Osteocyte (in vitro differentiated cells): ENCODE measurements at regions not wholly inside any gene's neighbourhood (a gene's known extent, or its start where the extent isn't known, plus 50 kb on each side); places are given as distances from the start of the nearest gene placed in this dataset.
"Not testable (repeated sequence)": the region's sequence is repeated elsewhere in the genome, so short reads cannot be mapped to it uniquely, and the experiment has no call there.

ENCODE experiments used
- DNase-seq: peaks from one replicate; pipeline ENCODE4 v3.0.0; 2021; ENCODE audit warnings: mixed read lengths; ENCODE audit not compliant: unreplicated experiment; ENCODE audit errors: extremely low spot score
- H3K27ac Mint-ChIP-seq: one replicate; pipeline ENCODE4 v1.8.0; 2021; ENCODE audit warnings: mild to moderate bottlenecking, mixed read lengths; ENCODE audit not compliant: unreplicated experiment
- H3K27me3 Mint-ChIP-seq: one replicate; pipeline ENCODE4 v1.8.0; 2021; ENCODE audit warnings: mixed read lengths; ENCODE audit not compliant: unreplicated experiment
- H3K36me3 Mint-ChIP-seq: one replicate; pipeline ENCODE4 v1.8.0; 2021; ENCODE audit warnings: mixed read lengths; ENCODE audit not compliant: unreplicated experiment
- H3K4me1 Mint-ChIP-seq: one replicate; pipeline ENCODE4 v1.8.0; 2021; ENCODE audit warnings: mixed read lengths; ENCODE audit not compliant: unreplicated experiment
- H3K4me3 Mint-ChIP-seq: one replicate; pipeline ENCODE4 v1.8.0; 2021; ENCODE audit warnings: mild to moderate bottlenecking, moderate library complexity, mixed read lengths; ENCODE audit not compliant: unreplicated experiment
- H3K9me3 Mint-ChIP-seq: one replicate; pipeline ENCODE4 v1.8.0; 2021; ENCODE audit warnings: mixed read lengths; ENCODE audit not compliant: unreplicated experiment

GRCh38 chr16:29267891-29268290 lies 138.6 kb downstream of the NPIPB11 start:
- DNase-seq, H3K27me3 Mint-ChIP-seq, H3K9me3 Mint-ChIP-seq, H3K36me3 Mint-ChIP-seq, H3K4me3 Mint-ChIP-seq: not testable (repeated sequence)
- peaks cover 54% of the 10 kb centered on the region for H3K4me1 Mint-ChIP-seq
- peak overlapping the region; percentile 50 for H3K27ac Mint-ChIP-seq

GRCh38 chr16:29267055-29267619 lies 139.4 kb downstream of the NPIPB11 start:
- Mint-ChIP-seq H3K27ac (peak overlapping the region; percentile 88), H3K4me1 (peaks cover 61% of the 10 kb centered on the region)
- DNase-seq, H3K9me3 Mint-ChIP-seq, H3K27me3 Mint-ChIP-seq, H3K4me3 Mint-ChIP-seq, H3K36me3 Mint-ChIP-seq: not testable (repeated sequence)

DNA sequence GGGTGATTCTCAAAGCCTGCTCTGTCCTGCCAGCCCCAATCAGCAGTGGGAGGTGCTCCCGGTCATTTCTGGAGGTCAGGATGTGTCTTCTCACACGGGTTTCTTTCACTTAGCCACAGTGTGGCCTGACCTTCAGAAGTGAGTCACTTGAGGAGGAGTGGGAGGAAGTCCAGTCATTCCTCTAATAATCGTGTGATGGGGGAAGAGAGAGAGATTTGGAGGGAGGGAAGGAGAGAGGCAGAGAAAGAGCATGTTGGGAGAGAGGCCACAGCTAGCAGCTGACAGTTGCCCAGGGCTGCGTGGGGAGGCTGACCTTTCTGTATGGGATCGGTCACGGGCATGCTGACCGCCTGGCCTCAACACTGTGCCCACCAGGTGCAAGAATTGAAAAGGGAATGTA lies 139.9 kb downstream of the NPIPB11 start:
- H3K27ac Mint-ChIP-seq, result peak overlapping the region; percentile 88
- not testable (repeated sequence) for H3K27me3 Mint-ChIP-seq

DNA sequence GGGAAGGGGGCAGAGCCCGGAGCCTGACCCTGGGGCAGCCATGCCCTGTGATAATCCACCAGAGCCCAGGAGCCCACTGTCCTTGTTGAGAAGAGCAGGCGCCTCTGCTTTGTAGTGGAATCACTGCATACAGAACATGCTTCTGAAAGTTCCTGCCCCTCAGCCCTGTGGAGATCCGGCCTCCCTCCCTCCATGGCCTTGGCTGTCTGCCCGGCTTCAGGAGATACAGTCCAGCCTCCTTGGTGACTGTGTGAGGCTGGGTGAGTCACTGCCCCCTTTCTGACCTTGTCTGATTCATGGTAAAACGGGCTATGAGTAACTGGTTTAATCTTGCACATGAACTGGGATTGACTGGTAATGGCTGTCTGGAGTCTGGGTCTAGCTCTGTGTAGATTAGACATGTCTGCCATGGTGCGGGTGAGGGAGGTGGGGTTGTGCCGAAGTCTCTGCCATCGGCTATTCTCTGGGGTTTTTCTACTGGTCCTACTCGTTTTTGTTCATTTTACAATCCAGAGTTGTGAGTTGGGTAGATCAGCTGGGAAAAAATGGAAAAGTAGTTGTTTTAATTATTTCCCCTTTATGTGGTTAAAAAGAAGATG lies 141.2 kb downstream of the NPIPB11 start:
- not testable (repeated sequence) for H3K36me3 Mint-ChIP-seq, H3K27me3 Mint-ChIP-seq, H3K9me3 Mint-ChIP-seq
- H3K27ac Mint-ChIP-seq, result peak overlapping the region; percentile 87
- peaks cover 67% of the 10 kb centered on the region for H3K4me1 Mint-ChIP-seq
- H3K4me3 Mint-ChIP-seq, result peak overlapping the region; percentile 30
- peak; percentile 95 for DNase-seq

More for the DNA sequence above, 139.9 kb downstream of the NPIPB11 start:
- not testable (repeated sequence) for H3K36me3 Mint-ChIP-seq, H3K4me3 Mint-ChIP-seq, DNase-seq, H3K9me3 Mint-ChIP-seq
- peaks cover 63% of the 10 kb centered on the region for H3K4me1 Mint-ChIP-seq

DNA sequence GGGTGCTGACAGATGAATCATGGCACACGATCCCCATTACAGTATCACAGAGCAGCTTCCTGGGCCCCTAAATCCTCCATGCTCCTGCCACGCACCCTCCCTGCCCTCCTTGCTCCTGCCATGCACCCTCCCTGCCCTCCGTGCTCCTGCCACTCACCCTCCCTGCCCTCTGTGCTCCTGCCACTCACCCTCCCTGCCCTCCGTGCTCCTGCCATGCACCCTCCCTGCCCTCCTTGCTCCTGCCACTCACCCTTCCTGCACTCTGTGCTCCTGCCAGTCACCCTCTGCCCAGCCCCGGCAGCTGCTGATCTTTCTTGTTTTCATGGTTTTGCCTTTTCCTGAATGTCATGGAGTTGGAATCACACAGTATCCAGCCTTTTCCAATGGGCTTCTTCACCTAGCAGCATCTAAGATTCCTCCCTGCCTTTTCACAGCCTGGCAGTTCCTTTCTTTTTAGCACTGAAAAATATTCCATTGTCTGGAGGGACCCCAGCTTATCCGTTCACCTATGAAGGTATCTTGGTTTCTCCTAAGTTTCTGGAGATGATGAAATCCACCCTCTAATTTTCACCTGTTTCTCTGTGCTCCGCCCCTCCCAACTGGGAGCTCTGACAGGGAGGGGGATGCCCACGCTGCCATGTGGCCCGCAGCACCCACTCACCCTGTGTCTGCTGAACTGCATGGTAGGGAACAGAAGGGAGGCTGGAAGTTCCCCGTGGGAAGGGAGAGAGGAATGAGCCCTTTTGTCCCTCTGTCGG lies 142.3 kb downstream of the NPIPB11 start:
- not testable (repeated sequence) for H3K9me3 Mint-ChIP-seq, H3K36me3 Mint-ChIP-seq, H3K4me3 Mint-ChIP-seq, H3K27me3 Mint-ChIP-seq, DNase-seq
- Mint-ChIP-seq H3K27ac (peak overlapping the region; percentile 69), H3K4me1 (peaks cover 59% of the 10 kb centered on the region)

- peak overlapping the region; percentile 89 for H3K27ac Mint-ChIP-seq
- H3K27me3 Mint-ChIP-seq, H3K4me3 Mint-ChIP-seq, H3K36me3 Mint-ChIP-seq, H3K9me3 Mint-ChIP-seq, DNase-seq: not testable (repeated sequence)
- peaks cover 49% of the 10 kb centered on the region for H3K4me1 Mint-ChIP-seq
These were observed 143.8 kb downstream of the NPIPB11 start for GRCh38 chr16:29262725-29263124.

GRCh38 chr16:29261427-29262248 lies 144.9 kb downstream of the NPIPB11 start:
- not testable (repeated sequence) for H3K9me3 Mint-ChIP-seq, H3K4me3 Mint-ChIP-seq, H3K27me3 Mint-ChIP-seq, H3K27ac Mint-ChIP-seq, H3K36me3 Mint-ChIP-seq, DNase-seq
- peaks cover 53% of the 10 kb centered on the region for H3K4me1 Mint-ChIP-seq

DNA sequence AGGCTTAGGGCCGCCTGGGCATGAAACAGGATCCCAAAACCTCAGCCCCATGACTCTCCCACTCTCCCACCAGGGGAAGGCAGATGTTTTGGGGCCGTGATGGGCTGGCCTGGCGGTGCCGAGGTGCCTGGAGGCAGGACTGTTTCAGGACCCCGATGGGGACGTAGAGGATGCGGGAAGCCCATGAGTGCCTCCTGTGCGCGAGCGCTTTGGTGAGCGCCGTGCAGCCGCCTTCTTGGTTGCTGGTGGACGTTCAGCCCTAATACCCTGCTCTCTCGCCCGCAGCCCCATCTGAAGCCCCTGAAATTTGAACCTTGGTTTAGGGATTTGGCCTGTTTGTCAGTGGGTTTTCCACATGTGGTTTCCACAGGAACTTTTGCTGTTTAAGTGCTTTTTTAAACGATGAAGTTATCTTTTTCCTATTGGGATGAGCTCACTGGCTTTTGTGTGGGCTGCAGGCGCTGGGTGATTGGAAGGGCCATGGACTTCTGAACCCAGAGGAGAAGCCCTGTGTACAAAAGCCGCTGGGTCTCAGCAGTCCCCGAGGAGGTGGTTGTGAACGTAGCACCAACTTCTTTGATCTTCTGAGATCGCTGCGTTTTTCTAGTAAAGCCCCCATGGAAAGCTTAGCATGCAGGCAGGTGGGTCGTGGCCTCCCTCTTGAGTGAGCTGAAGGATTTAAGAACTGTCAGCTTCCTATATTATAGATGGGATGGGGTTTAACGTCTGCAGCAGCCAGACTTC lies 145.7 kb downstream of the NPIPB11 start:
- H3K4me1 Mint-ChIP-seq, result peaks cover 52% of the 10 kb centered on the region
- not testable (repeated sequence) for H3K27ac Mint-ChIP-seq, H3K27me3 Mint-ChIP-seq, DNase-seq, H3K36me3 Mint-ChIP-seq, H3K4me3 Mint-ChIP-seq, H3K9me3 Mint-ChIP-seq

- not testable (repeated sequence) for H3K4me3 Mint-ChIP-seq, H3K9me3 Mint-ChIP-seq, H3K27ac Mint-ChIP-seq, H3K27me3 Mint-ChIP-seq, H3K36me3 Mint-ChIP-seq, DNase-seq
- H3K4me1 Mint-ChIP-seq, result peaks cover 45% of the 10 kb centered on the region
These were observed 146.7 kb downstream of the NPIPB11 start for GRCh38 chr16:29259635-29260457.

- H3K4me1 Mint-ChIP-seq, result peaks cover 37% of the 10 kb centered on the region
- DNase-seq, result not testable (repeated sequence)
These were observed 147.4 kb downstream of the NPIPB11 start for GRCh38 chr16:29258946-29259634.

More at GRCh38 chr16:29258946-29259634, 147.4 kb downstream of the NPIPB11 start:
- H3K27me3 Mint-ChIP-seq, H3K27ac Mint-ChIP-seq, H3K4me3 Mint-ChIP-seq, H3K36me3 Mint-ChIP-seq, H3K9me3 Mint-ChIP-seq: not testable (repeated sequence)
